NT2/D1 (cell line): ENCODE measurements at regions not wholly inside any gene's neighbourhood (a gene's known extent, or its start where the extent isn't known, plus 50 kb on each side); places are given as distances from the start of the nearest gene placed in this dataset.

Experiments
- SUZ12 ChIP-seq: IDR thresholded peaks from 2 replicates; pipeline ENCODE4 v1.6.1; 2011; ENCODE audit not compliant: insufficient read length, insufficient read depth; ENCODE audit errors: extremely low read depth
- YY1 ChIP-seq: IDR thresholded peaks from 2 replicates; pipeline ENCODE4 v1.6.1; 2011; ENCODE audit not compliant: insufficient read length, insufficient read depth
- ZNF274 ChIP-seq: IDR thresholded peaks from 2 replicates; pipeline ENCODE4 v1.6.1; 2011; ENCODE audit warnings: mild to moderate bottlenecking, low read depth, low read length

DNA sequence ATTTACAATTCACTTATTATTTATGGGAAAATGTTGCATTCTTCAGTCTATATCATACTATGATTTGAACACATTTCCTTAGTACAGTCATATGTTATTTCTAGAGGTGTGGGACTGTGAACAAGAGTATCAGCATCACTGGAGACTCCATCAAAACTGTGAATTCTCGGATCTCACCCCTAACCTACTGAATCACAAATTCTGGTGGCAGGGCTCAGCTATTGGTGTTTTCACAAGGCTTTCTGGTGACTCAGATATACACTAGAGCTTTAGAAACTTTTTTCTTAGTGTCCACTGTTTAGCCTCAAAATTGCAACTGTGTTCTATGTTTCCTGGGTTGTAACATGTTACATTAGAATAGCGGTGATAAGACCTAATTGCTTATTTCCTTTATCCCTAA, 352.9 kb upstream of the DDI1 start:
- TF ChIP-seq ZNF274, result no peak
- TF ChIP-seq SUZ12, result no peak
- no peak for TF ChIP-seq YY1
